ENCODE measurements at regions not wholly inside any gene's neighbourhood (a gene's known extent, or its start where the extent isn't known, plus 50 kb on each side); places are given as distances from the start of the nearest gene placed in this dataset.

DNA sequence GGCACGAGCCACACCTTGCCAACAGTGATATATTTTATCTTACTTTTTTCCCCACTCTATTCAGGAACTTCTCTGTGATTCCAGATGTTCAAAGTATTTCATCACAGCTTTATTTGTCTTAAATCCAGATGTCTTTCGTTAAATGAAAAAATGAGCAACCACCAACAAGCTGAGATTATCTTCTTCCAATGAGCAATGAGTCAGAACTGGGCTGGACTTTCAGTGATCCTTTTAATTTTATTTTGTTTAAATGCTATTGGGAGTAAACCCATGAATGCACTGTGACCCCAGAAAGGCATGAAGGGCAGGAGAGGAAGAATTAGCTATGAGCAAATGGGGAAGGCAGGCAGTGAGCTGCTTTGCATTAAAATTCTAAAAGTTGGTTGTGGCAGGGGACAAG is 77.6 kb upstream of the IMMP2L start:
- intact Hi-C loops (cut with micrococcal nuclease; ENCODE audit: unreplicated experiment): no loop called here
- in situ Hi-C loops (cut with MboI): no loop called here
- Histone ChIP-seq H3K79me2 (ENCODE audit: control insufficient read depth, insufficient read depth, low read length) (no peaks in the 10 kb centered on the region), H2AFZ (ENCODE audit: control insufficient read depth, low read depth, low read length) (no peak overlapping the region), H3K4me2 (ENCODE audit: control insufficient read depth, insufficient read depth) (no peak overlapping the region), H3K36me3 (ENCODE audit: control insufficient read depth in 2 of 2, insufficient read depth in 2 of 2, low read length in 1 of 2) (no peaks in the 10 kb centered on the region), H3K4me3 (no peak overlapping the region), H3K9ac (ENCODE audit: control insufficient read depth, insufficient read depth, low read length) (no peak overlapping the region), H3K9me3 (replicated peaks; ENCODE audit: control insufficient read depth, insufficient read depth, low read length) (no peaks in the 10 kb centered on the region), H4K20me1 (ENCODE audit: control insufficient read depth, insufficient read depth) (no peaks in the 10 kb centered on the region), H3K27me3 (replicated peaks in 1 of 2; ENCODE audit: control insufficient read depth in 2 of 2, insufficient read depth in 2 of 2, low read length in 1 of 2) (no peaks in the 10 kb centered on the region), H3K27ac (ENCODE audit: control insufficient read depth, insufficient read depth) (no peak overlapping the region), H3K4me1 (ENCODE audit: control insufficient read depth, insufficient read depth, low read length) (no peaks in the 10 kb centered on the region)
- SMC1A ChIA-PET (ENCODE audit: uncharacterized antibody, unreplicated experiment): interaction anchor here (1.6 kb wide), 1 partner anchor 37 kb away, joined by 3 read pairs; no protein-coding TSS in a partner anchor
- POLR2A ChIA-PET: no interaction called here
- no TSS peak for BruUV-seq (replicated peaks)
- RAD21 ChIA-PET (ENCODE audit: unreplicated experiment): no interaction called here
- FAIRE-seq (no peak), ATAC-seq (no peak), DNase-seq (ENCODE audit: low read depth, low spot score) (no peak)
- no peak for TF ChIP-seq RAD21 (IDR thresholded peaks at IDR 0.05; ENCODE audit: insufficient read depth, low read depth, low read length)
- no peak for TF ChIP-seq RAD51 (IDR thresholded peaks at IDR 0.05)
- no peak for TF ChIP-seq POLR2AphosphoS5 (IDR thresholded peaks at IDR 0.05; ENCODE audit: low read length)
- TF ChIP-seq, protein P1, sequence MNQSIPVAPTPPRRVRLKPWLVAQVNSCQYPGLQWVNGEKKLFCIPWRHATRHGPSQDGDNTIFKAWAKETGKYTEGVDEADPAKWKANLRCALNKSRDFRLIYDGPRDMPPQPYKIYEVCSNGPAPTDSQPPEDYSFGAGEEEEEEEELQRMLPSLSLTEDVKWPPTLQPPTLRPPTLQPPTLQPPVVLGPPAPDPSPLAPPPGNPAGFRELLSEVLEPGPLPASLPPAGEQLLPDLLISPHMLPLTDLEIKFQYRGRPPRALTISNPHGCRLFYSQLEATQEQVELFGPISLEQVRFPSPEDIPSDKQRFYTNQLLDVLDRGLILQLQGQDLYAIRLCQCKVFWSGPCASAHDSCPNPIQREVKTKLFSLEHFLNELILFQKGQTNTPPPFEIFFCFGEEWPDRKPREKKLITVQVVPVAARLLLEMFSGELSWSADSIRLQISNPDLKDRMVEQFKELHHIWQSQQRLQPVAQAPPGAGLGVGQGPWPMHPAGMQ (IDR thresholded peaks at IDR 0.05; ENCODE audit: borderline replicate concordance): no peak
- CTCF ChIA-PET: no interaction called here
- 14% methylated on average over 2 of the region's 2 CpGs for WGBS (ENCODE audit: insufficient coverage, insufficient replicate concordance, low lambda C conversion rate, missing lambda C conversion rate)

DNA sequence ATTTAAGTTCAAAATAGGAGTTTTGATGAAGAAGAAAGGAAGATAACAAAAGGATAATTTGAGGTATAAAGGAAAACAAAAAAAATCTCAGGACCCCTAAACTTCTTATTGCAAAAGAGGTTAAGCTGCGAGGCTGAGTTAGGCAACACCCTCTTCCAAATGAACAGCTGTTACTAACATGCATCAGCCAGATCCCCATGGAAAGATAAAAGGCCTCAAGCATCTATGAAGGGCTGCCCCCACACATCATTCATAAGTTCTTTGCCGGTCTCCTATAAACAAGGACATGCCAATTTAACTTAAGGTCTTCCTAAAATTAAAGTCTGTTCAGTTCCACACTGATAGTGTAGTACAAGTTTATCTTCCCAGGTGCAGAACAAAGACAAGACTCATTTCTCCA is 75.8 kb upstream of the IMMP2L start:
- intact Hi-C loops (cut with micrococcal nuclease; ENCODE audit: unreplicated experiment) (no loop called here), in situ Hi-C loops (cut with MboI) (no loop called here)
- no peak overlapping the region for H3K4me2 ChIP-seq (ENCODE audit: control insufficient read depth, insufficient read depth)
- H3K9ac ChIP-seq (ENCODE audit: control insufficient read depth, insufficient read depth, low read length): no peak overlapping the region
- ChIA-PET SMC1A (ENCODE audit: uncharacterized antibody, unreplicated experiment) (no interaction called here), POLR2A (no interaction called here), RAD21 (ENCODE audit: unreplicated experiment) (no interaction called here), CTCF (no interaction called here)
- H2AFZ ChIP-seq (ENCODE audit: control insufficient read depth, low read depth, low read length): no peak overlapping the region
- H3K27me3 ChIP-seq (replicated peaks in 1 of 2; ENCODE audit: control insufficient read depth in 2 of 2, insufficient read depth in 2 of 2, low read length in 1 of 2): no peaks in the 10 kb centered on the region
- no TSS peak for BruUV-seq (replicated peaks)
- H3K27ac ChIP-seq (ENCODE audit: control insufficient read depth, insufficient read depth): no peak overlapping the region
- H3K4me1 ChIP-seq (ENCODE audit: control insufficient read depth, insufficient read depth, low read length): no peaks in the 10 kb centered on the region
- no peak overlapping the region for H3K4me3 ChIP-seq
- no peak for TF ChIP-seq ATF7 (IDR thresholded peaks at IDR 0.05; ENCODE audit: low read depth)
- TF ChIP-seq MTA2 (IDR thresholded peaks at IDR 0.05; ENCODE audit: low read depth): no peak
- TF ChIP-seq BRCA1 (IDR thresholded peaks at IDR 0.05; ENCODE audit: low read depth, low read length): no peak
- no peak for TF ChIP-seq NFXL1 (IDR thresholded peaks at IDR 0.05; ENCODE audit: borderline replicate concordance)
- no peak for TF ChIP-seq FOS (IDR thresholded peaks at IDR 0.05; ENCODE audit: borderline replicate concordance, extremely low read depth, insufficient read length)
- TF ChIP-seq, protein P2, sequence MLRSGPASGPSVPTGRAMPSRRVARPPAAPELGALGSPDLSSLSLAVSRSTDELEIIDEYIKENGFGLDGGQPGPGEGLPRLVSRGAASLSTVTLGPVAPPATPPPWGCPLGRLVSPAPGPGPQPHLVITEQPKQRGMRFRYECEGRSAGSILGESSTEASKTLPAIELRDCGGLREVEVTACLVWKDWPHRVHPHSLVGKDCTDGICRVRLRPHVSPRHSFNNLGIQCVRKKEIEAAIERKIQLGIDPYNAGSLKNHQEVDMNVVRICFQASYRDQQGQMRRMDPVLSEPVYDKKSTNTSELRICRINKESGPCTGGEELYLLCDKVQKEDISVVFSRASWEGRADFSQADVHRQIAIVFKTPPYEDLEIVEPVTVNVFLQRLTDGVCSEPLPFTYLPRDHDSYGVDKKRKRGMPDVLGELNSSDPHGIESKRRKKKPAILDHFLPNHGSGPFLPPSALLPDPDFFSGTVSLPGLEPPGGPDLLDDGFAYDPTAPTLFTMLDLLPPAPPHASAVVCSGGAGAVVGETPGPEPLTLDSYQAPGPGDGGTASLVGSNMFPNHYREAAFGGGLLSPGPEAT (IDR thresholded peaks at IDR 0.05; ENCODE audit: low read depth): no peak
- FAIRE-seq (no peak), DNase-seq (ENCODE audit: low read depth, low spot score) (no peak), ATAC-seq (no peak)
- no peaks in the 10 kb centered on the region for H3K36me3 ChIP-seq (ENCODE audit: control insufficient read depth in 2 of 2, insufficient read depth in 2 of 2, low read length in 1 of 2)
- no peaks in the 10 kb centered on the region for H3K79me2 ChIP-seq (ENCODE audit: control insufficient read depth, insufficient read depth, low read length)
- no peaks in the 10 kb centered on the region for H4K20me1 ChIP-seq (ENCODE audit: control insufficient read depth, insufficient read depth)
- no peaks in the 10 kb centered on the region for H3K9me3 ChIP-seq (replicated peaks; ENCODE audit: control insufficient read depth, insufficient read depth, low read length)
- 59% methylated on average over 2 of the region's 2 CpGs for WGBS (ENCODE audit: insufficient coverage, insufficient replicate concordance, low lambda C conversion rate, missing lambda C conversion rate)
